A549 (cell line): ENCODE measurements at regions not wholly inside any gene's neighbourhood (a gene's known extent, or its start where the extent isn't known, plus 50 kb on each side); places are given as distances from the start of the nearest gene placed in this dataset.

Source experiments
- ATAC-seq, 2 experiments: fragments of 200-7000 bp in 1 of 2; fragments of >200 bp in 1 of 2; cut with Nextera tagmentation in 1 of 2; cut with Tn5 transposase in 1 of 2; 3 replicates each; pipeline versions ENCODE4 v1.8.0 to v1.9.1; 2018 to 2020; ENCODE audit warnings: mild to moderate bottlenecking in 1 of 2, moderate library complexity in 1 of 2
- CTCF ChIA-PET: fragments of 300-600 bp; sonication (Branson Sonifier 250); formaldehyde crosslinking; extraction: SDS; loops from one replicate; lab custom pipeline; 2021; ENCODE audit warnings: antibody characterized with exemption, inconsistent platforms; lab: Yijun Ruan, JAX
- POLR2A ChIA-PET: fragments of 350-600 bp; formaldehyde crosslinking; extraction: SDS; loops from one replicate; lab custom pipeline; 2021; ENCODE audit warnings: antibody characterized with exemption, inconsistent platforms; lab: Yijun Ruan, JAX
- DNase-seq, 2 experiments: peaks; one replicate each; pipeline versions ENCODE4 v3.0.0 to v3.0.0-alpha.2; 2011 to 2016; ENCODE audit warnings: low read depth in 1 of 2, low spot score in 1 of 2
- FAIRE-seq: peaks from 2 replicates; lab custom pipeline; 2011; peaks lifted over from hg19 to GRCh38; lab: Jason Lieb, UNC
- H3K27ac ChIP-seq, 2 experiments: fragments of >200 bp; sonication (Bioruptor Twin); formaldehyde crosslinking; 3 replicates each; pipeline ENCODE4 v1.5.1; 2016 to 2017
- H3K4me1 ChIP-seq: fragments of >200 bp; sonication (Bioruptor Twin); formaldehyde crosslinking; 3 replicates; pipeline ENCODE4 v1.6.1; 2016
- H3K4me2 ChIP-seq: fragments of >200 bp; sonication (Bioruptor Twin); formaldehyde crosslinking; 3 replicates; pipeline ENCODE4 v1.6.1; 2016
- H3K4me3 ChIP-seq: fragments of >200 bp; sonication (Bioruptor Twin); formaldehyde crosslinking; 3 replicates; pipeline ENCODE4 v1.5.1; 2016
- H3K9me3 ChIP-seq: fragments of >200 bp; sonication (Bioruptor Twin); formaldehyde crosslinking; 3 replicates; pipeline ENCODE4 v1.6.1; 2016
- BCL3 ChIP-seq: fragments of >200 bp; sonication (Bioruptor Twin); formaldehyde crosslinking; IDR thresholded peaks from 3 replicates; pipeline ENCODE4 v1.6.1; 2016
- BHLHE40 ChIP-seq: IDR thresholded peaks from 2 replicates; pipeline ENCODE4 v1.6.1; 2012; ENCODE audit warnings: low read depth, low read length, inconsistent platforms
- CBX2 ChIP-seq: fragments of 200-600 bp; sonication (generic); IDR thresholded peaks from 2 replicates; pipeline ENCODE4 v1.6.1; 2016; ENCODE audit warnings: low read depth, mild to moderate bottlenecking, borderline replicate concordance
- CBX8 ChIP-seq: fragments of 200-600 bp; sonication (generic); IDR thresholded peaks from 2 replicates; pipeline ENCODE4 v1.6.1; 2016
- CHD2 ChIP-seq: fragments of 150-350 bp; IDR thresholded peaks from 2 replicates; pipeline ENCODE4 v1.6.1; 2014; ENCODE audit warnings: low read length; ENCODE audit not compliant: partially characterized antibody
- EHF ChIP-seq: fragments of 250-450 bp; sonication (Bioruptor Pico); IDR thresholded peaks from 2 replicates; pipeline ENCODE4 v1.5.0; 2020; ENCODE audit warnings: mild to moderate bottlenecking
- FOSL2 ChIP-seq, 2 experiments: fragments of 450-650 bp in 1 of 2; fragments of >200 bp in 1 of 2; sonication (Bioruptor Twin) in 1 of 2; formaldehyde crosslinking; IDR thresholded peaks; 2 replicates each; pipeline versions ENCODE4 v1.5.0 to v1.6.1; 2016 to 2020; ENCODE audit warnings: mild to moderate bottlenecking in 1 of 2, moderate library complexity in 1 of 2
- FOXS1 ChIP-seq: fragments of 250-450 bp; sonication (Bioruptor Pico); IDR thresholded peaks from 2 replicates; pipeline ENCODE4 v1.5.0; 2020; ENCODE audit warnings: mild to moderate bottlenecking, moderate library complexity
- HEYL ChIP-seq: fragments of 250-450 bp; sonication (Bioruptor Pico); IDR thresholded peaks from 2 replicates; pipeline ENCODE4 v1.8.0; 2021; ENCODE audit warnings: mild to moderate bottlenecking, moderate library complexity
- HOXA7 ChIP-seq: fragments of 250-450 bp; sonication (Bioruptor Pico); IDR thresholded peaks from 2 replicates; pipeline ENCODE4 v1.5.0; 2020; ENCODE audit warnings: mild to moderate bottlenecking, moderate library complexity
- HOXB5 ChIP-seq: fragments of 250-450 bp; sonication (Bioruptor Pico); IDR thresholded peaks from 2 replicates; pipeline ENCODE4 v1.5.0; 2020; ENCODE audit warnings: mild to moderate bottlenecking, moderate library complexity
- JUN ChIP-seq, 2 experiments: fragments of >200 bp; sonication (Bioruptor Twin); formaldehyde crosslinking; IDR thresholded peaks; 2 replicates in 1 of 2; 3 replicates in 1 of 2; pipeline ENCODE4 v1.6.1; 2016 to 2017
- KDM1A ChIP-seq: fragments of 200-600 bp; sonication (generic); IDR thresholded peaks from 2 replicates; pipeline ENCODE4 v1.6.1; 2016; ENCODE audit warnings: low read depth, mild to moderate bottlenecking
- MAZ ChIP-seq: fragments of 150-350 bp; IDR thresholded peaks from 2 replicates; pipeline ENCODE4 v1.6.1; 2014; ENCODE audit warnings: antibody characterized with exemption, low read depth, low read length, borderline replicate concordance
- MYC ChIP-seq: IDR thresholded peaks from 2 replicates; pipeline ENCODE4 v1.6.1; 2012; ENCODE audit warnings: mild to moderate bottlenecking, inconsistent platforms, low read length, improper control_type of control experiment, borderline replicate concordance
- NR3C1 ChIP-seq: fragments of >200 bp; sonication (Bioruptor Twin); formaldehyde crosslinking; IDR thresholded peaks from 3 replicates; pipeline ENCODE4 v1.6.1; 2017
- RFX5 ChIP-seq: fragments of 450-650 bp; IDR thresholded peaks from 2 replicates; pipeline ENCODE4 v1.7.1; 2014; ENCODE audit warnings: antibody characterized with exemption, mild to moderate bottlenecking, moderate library complexity
- RNF2 ChIP-seq: fragments of 200-600 bp; sonication (generic); IDR thresholded peaks from 2 replicates; pipeline ENCODE4 v1.6.1; 2016; ENCODE audit warnings: low read depth, mild to moderate bottlenecking, antibody characterized with exemption, moderate library complexity, borderline replicate concordance
- TP53 ChIP-seq: fragments of 250-450 bp; sonication (Bioruptor Pico); IDR thresholded peaks from 2 replicates; pipeline ENCODE4 v1.5.0; 2021; ENCODE audit warnings: mild to moderate bottlenecking, moderate library complexity
- ZC3H11A ChIP-seq: fragments of 450-650 bp; IDR thresholded peaks from 2 replicates; pipeline ENCODE4 v1.6.1; 2014; ENCODE audit warnings: antibody characterized with exemption, mild to moderate bottlenecking
- ZFP36 ChIP-seq: fragments of 450-650 bp; IDR thresholded peaks from 2 replicates; pipeline ENCODE4 v1.6.1; 2014; ENCODE audit warnings: borderline replicate concordance; ENCODE audit not compliant: partially characterized antibody
- WGBS: methylation state at CpG from one replicate; pipeline ENCODE4 v1.1.6; 2017; ENCODE audit errors: missing lambda C conversion rate; 5-methylcytosine and 5-hydroxymethylcytosine counted together
- TF ChIP-seq, protein P1 (sequence below): fragments of 250-450 bp; sonication (Bioruptor Pico); IDR thresholded peaks from 2 replicates; pipeline ENCODE4 v1.5.0; 2021; ENCODE audit warnings: mild to moderate bottlenecking, moderate library complexity, borderline replicate concordance
- TF ChIP-seq, protein P2 (sequence below): IDR thresholded peaks from 2 replicates; pipeline ENCODE4 v1.6.1; 2012; ENCODE audit warnings: low read depth, borderline replicate concordance
- TF ChIP-seq, protein P3 (sequence below): fragments of >200 bp; sonication (Bioruptor Twin); formaldehyde crosslinking; IDR thresholded peaks from 2 replicates; pipeline ENCODE4 v1.6.1; 2016

GRCh38 chr13:74361274-74361673 is 227.1 kb upstream of the KLF12 start:
- whole genome bisulfite sequencing: 67% methylated on average over 3 of the region's 3 CpGs
- CTCF ChIA-PET: no interaction called here
- H3K27ac ChIP-seq: no peak overlapping the region
- no peak overlapping the region for H3K4me2 ChIP-seq
- POLR2A ChIA-PET: no interaction called here
- no peak for ATAC-seq
- no peaks in the 10 kb centered on the region for H3K4me1 ChIP-seq
- no peak for DNase-seq
- no peak for FAIRE-seq
- no peaks in the 10 kb centered on the region for H3K9me3 ChIP-seq
- TF ChIP-seq FOSL2 (IDR thresholded peaks at IDR 0.05) (no peak), FOSL2 (CRISPR knock-in tag; IDR thresholded peaks at IDR 0.05) (no peak), HOXA7 (CRISPR knock-in tag) (no peak), MYC (no peak), MAZ (no peak), HEYL (CRISPR knock-in tag) (no peak), BCL3 (no peak), HOXB5 (CRISPR knock-in tag) (no peak), ZC3H11A (no peak)
- TF ChIP-seq, protein P1, sequence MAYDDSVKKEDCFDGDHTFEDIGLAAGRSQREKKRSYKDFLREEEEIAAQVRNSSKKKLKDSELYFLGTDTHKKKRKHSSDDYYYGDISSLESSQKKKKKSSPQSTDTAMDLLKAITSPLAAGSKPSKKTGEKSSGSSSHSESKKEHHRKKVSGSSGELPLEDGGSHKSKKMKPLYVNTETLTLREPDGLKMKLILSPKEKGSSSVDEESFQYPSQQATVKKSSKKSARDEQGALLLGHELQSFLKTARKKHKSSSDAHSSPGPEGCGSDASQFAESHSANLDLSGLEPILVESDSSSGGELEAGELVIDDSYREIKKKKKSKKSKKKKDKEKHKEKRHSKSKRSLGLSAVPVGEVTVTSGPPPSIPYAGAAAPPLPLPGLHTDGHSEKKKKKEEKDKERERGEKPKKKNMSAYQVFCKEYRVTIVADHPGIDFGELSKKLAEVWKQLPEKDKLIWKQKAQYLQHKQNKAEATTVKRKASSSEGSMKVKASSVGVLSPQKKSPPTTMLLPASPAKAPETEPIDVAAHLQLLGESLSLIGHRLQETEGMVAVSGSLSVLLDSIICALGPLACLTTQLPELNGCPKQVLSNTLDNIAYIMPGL: no peak
- H3K4me3 ChIP-seq: no peak overlapping the region

- DNase-seq: no peak
- Histone ChIP-seq H3K9me3 (no peaks in the 10 kb centered on the region), H3K4me3 (no peak overlapping the region)
- FAIRE-seq: no peak
- WGBS: 31% methylated on average over 2 of the region's 5 CpGs
- POLR2A ChIA-PET: no interaction called here
- TF ChIP-seq BHLHE40 (no peak), HEYL (CRISPR knock-in tag) (no peak), FOXS1 (CRISPR knock-in tag) (no peak), RNF2 (no peak), ZFP36 (no peak), NR3C1 (no peak), JUN (IDR thresholded peaks at IDR 0.05) (no peak), CBX8 (no peak), CBX2 (no peak), KDM1A (no peak), TP53 (CRISPR knock-in tag) (no peak), EHF (CRISPR knock-in tag) (no peak), RFX5 (no peak), MAZ (no peak), CHD2 (no peak)
- TF ChIP-seq, protein P2, sequence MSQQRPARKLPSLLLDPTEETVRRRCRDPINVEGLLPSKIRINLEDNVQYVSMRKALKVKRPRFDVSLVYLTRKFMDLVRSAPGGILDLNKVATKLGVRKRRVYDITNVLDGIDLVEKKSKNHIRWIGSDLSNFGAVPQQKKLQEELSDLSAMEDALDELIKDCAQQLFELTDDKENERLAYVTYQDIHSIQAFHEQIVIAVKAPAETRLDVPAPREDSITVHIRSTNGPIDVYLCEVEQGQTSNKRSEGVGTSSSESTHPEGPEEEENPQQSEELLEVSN: no peak
- TF ChIP-seq, protein P3, sequence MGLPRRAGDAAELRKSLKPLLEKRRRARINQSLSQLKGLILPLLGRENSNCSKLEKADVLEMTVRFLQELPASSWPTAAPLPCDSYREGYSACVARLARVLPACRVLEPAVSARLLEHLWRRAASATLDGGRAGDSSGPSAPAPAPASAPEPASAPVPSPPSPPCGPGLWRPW: no peak
- TF ChIP-seq, all 56 proteins: peak for 0
- Histone ChIP-seq H3K4me2 (no peak overlapping the region), H3K4me1 (no peaks in the 10 kb centered on the region), H3K27ac (no peak overlapping the region)
- CTCF ChIA-PET: no interaction called here
- no peak for ATAC-seq
Measured at GRCh38 chr13:74346960-74347359, 212.8 kb upstream of the KLF12 start.
